Heart right ventricle (tissue), 16 donors: ENCODE measurements at regions not wholly inside any gene's neighbourhood (a gene's known extent, or its start where the extent isn't known, plus 50 kb on each side); places are given as distances from the start of the nearest gene placed in this dataset.

Source experiments
- ATAC-seq, 8 donors: fragments of 200-7000 bp; cut with Tn5 transposase; one replicate each; pipeline ENCODE4 v1.9.1; 2020; ENCODE audit warnings: mild to moderate bottlenecking in 8 of 8, moderate library complexity in 8 of 8, moderate number of reproducible peaks in 1 of 8
- DNase-seq, 2 donors: peaks; one replicate each; pipeline ENCODE4 v3.0.0-alpha.2; 2020
- H3K27ac ChIP-seq, 10 donors: fragments of 200-600 bp; sonication (generic) in 2 of 10; one replicate each; pipeline versions ENCODE4 v1.5.0 to v1.8.0; 2020 to 2022; ENCODE audit warnings: mild to moderate bottlenecking in 3 of 10
- H3K27me3 ChIP-seq, 7 donors: fragments of 200-600 bp; one replicate each; pipeline ENCODE4 v1.8.0; 2021 to 2022; ENCODE audit warnings: mild to moderate bottlenecking in 2 of 7
- H3K36me3 ChIP-seq, 9 donors: fragments of 200-600 bp; sonication (generic) in 1 of 9; one replicate each; pipeline versions ENCODE4 v1.5.0 to v1.8.0; 2020 to 2022; ENCODE audit warnings: mild to moderate bottlenecking in 2 of 9
- H3K4me1 ChIP-seq, 9 donors: fragments of 200-600 bp; sonication (generic) in 1 of 9; one replicate each; pipeline versions ENCODE4 v1.5.0 to v1.8.0; 2020 to 2022; ENCODE audit warnings: mild to moderate bottlenecking in 4 of 9
- H3K4me3 ChIP-seq, 10 donors: fragments of 200-600 bp; sonication (generic) in 2 of 10; one replicate each; pipeline versions ENCODE4 v1.5.0 to v1.8.0; 2020 to 2022; ENCODE audit warnings: mild to moderate bottlenecking in 7 of 10, moderate library complexity in 2 of 10
- H3K9me3 ChIP-seq, 11 donors: fragments of 200-600 bp in 10 of 11; sonication (generic) in 2 of 11; one replicate each; pipeline versions ENCODE4 v1.5.0 to v1.8.0; 2013 to 2022; ENCODE audit warnings: mild to moderate bottlenecking in 2 of 11, control low read depth in 1 of 11, moderate library complexity in 1 of 11
- WGBS, 2 donors: extraction: QIAGEN DNeasy Blood & Tissue Kit; methylation state at CpG; one replicate each; pipeline ENCODE4 v1.1.7; 2013; ENCODE audit warnings: inconsistent platforms in 1 of 2; 5-methylcytosine and 5-hydroxymethylcytosine counted together
- intact Hi-C, 10 donors: fragments of 100-400 bp; cut with DNase I; formaldehyde crosslinking; loops; one replicate each; pipeline versions ENCODE4 v1.11.1 to v1.14.2; 2022
- TF ChIP-seq, protein P1 (sequence below), 9 donors: fragments of 200-600 bp; sonication (generic) in 2 of 9; IDR thresholded peaks; one replicate each; pipeline versions ENCODE4 v1.5.0 to v1.8.0; 2021 to 2022; ENCODE audit warnings: antibody characterized with exemption in 9 of 9, mild to moderate bottlenecking in 5 of 9, moderate library complexity in 1 of 9
- donor health status: Arrhythmogenic right ventricular cardiomyopathy.
- donor health status: ischemic (EF 13 %, LVEDD 7.1; RV severe dilation, severe dysfunction).
- donor health status: healthy with polysubstance abuse.
- donor health status: DM: no; HTN: yes; CAD: no.
- donor health status: DM: no; HTN: no; CAD: no.
- donor health status: ischemic (EF 25% LVEDD 6.9; RV normal size, moderate dysfunction).
- donor health status: ischemic (EF 25% LVEDD 5.7; RV mildly dilated, moderate dysfunction).
- donor health status: healthy.
- donor health status: DM: yes; HTN: yes; CAD: no.
- donor health status: Ischemic cardiomyopathy.
- donor health status: ischemic (EF 35%, LVEDD 5.7; RV mildly dilated, moderate dysfunction).
- donor health status: nonischemic (EF 11% LVEDD 7.7; RV severe dilation, severe dysfunction).
- donor health status: DM: yes; HTN: yes; CAD: no.
- donor health status: PGD.
- donor health status: ischemic (EF 29% LVEDD 5.4; RV normal size, mild dysfunction).
- donor health status: nonischemic (EF 23%, LVEDD 6.1; RV moderate dilation, normal function).

DNA sequence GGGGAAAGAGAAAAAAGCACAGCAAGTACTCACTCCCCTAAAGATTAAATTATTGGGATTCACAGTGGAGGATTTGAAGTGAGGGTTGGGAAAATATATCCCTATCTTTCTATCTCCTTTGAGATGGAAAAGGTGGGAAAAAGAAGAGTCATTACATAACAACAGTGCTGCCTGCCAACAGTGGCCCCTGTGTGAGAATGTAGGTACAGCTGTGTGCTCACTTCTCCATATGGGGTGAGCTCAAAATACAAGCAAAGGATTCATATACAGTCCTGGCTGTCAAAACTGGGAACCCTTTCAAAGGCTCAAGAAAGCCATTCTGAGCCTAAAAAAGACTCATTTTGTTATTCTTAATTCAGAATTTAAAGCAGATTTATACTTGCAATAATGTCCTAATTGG is 458.5 kb downstream of the GPAM start:
- intact Hi-C loops, result no loop called here
- H3K27ac ChIP-seq, result no peak overlapping the region
- no peaks in the 10 kb centered on the region for H3K36me3 ChIP-seq
- H3K27me3 ChIP-seq, result no peaks in the 10 kb centered on the region
- TF ChIP-seq, protein P1, sequence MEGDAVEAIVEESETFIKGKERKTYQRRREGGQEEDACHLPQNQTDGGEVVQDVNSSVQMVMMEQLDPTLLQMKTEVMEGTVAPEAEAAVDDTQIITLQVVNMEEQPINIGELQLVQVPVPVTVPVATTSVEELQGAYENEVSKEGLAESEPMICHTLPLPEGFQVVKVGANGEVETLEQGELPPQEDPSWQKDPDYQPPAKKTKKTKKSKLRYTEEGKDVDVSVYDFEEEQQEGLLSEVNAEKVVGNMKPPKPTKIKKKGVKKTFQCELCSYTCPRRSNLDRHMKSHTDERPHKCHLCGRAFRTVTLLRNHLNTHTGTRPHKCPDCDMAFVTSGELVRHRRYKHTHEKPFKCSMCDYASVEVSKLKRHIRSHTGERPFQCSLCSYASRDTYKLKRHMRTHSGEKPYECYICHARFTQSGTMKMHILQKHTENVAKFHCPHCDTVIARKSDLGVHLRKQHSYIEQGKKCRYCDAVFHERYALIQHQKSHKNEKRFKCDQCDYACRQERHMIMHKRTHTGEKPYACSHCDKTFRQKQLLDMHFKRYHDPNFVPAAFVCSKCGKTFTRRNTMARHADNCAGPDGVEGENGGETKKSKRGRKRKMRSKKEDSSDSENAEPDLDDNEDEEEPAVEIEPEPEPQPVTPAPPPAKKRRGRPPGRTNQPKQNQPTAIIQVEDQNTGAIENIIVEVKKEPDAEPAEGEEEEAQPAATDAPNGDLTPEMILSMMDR (IDR thresholded peaks at IDR 0.05), result no peak
- no peak overlapping the region for H3K4me3 ChIP-seq
- no peak for ATAC-seq
- DNase-seq, result no peak
- H3K4me1 ChIP-seq, result no peaks in the 10 kb centered on the region
- peaks cover 0 to 7% (median 0%) of the 10 kb centered on the region in 11 donors for H3K9me3 ChIP-seq

DNA sequence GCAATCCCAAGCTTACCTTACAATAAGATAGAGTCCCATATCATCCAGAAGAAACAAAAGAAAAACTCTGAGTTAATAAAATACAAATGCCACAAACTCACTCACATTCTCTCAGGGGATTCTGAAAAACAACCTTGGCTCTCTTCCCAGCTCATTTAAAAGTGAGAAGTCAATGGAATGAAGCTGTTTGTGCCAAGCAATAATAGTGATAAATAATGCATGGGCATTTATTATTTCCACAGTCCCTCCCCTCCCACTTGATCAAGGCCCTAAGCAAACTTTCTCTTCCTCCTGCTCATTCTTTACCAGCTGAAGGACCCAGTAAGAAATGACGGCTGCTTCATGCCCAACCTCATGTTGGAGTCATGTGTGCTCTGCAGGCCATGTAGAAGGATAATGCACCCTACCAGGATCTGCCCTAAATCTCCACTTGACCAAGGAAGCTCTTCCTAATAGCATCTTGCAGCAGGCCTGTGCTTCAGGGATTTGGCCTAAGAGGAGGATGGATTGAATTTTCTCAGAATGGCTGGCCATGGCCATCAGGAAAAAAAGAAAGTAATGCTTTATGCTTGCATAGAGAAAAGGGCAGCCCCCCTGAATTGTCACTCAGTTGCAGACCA is 451.3 kb downstream of the GPAM start:
- Histone ChIP-seq H3K27me3 (peaks cover 0 to 4% (median 0%) of the 10 kb centered on the region in 7 donors), H3K36me3 (no peaks in the 10 kb centered on the region)

DNA sequence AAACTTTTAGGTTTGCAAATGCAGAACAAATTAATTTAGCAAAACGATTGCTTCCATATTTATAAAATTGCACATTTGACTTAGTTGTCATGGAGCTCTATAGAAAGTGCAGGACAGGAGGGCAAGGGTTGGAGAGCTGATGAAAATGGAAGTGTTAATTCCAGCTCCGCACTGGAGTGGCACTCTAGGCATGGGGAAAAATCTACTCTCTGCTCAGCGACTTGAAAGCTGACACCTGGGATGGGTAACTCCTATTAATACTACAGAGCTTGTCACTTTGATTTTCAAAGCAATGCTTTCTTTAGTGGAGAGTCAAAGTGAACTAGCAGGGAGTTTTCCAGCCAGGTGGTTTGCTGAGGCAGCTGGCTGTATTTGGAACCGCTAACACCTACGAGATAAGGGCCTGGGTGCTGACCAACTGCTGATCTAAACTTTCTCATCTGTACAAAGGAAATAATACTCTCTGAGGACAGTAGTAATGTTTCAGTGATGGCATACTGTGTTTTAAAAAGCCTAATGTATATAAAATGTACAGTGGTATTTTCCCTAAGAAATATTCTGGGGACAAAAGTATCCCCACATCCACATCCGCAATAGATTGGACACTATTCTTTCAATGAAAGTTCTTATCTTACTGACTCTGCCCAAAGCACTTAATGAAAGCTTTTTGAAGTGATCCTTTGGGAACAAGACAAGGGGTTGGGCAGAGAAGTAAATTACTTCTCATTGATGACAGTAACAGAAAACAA is 444.3 kb downstream of the GPAM start:
- no peak for DNase-seq
- H3K9me3 ChIP-seq, result no peaks in the 10 kb centered on the region
- no peaks in the 10 kb centered on the region for H3K36me3 ChIP-seq
- H3K27ac ChIP-seq, result no peak overlapping the region
- no peak for ATAC-seq
- 35 to 36% methylated on average over 6 of the region's 6 CpGs for WGBS, 2 donors
- intact Hi-C loops, result no loop called here
- H3K4me3 ChIP-seq, result no peak overlapping the region
- H3K4me1 ChIP-seq, result no peaks in the 10 kb centered on the region
- peaks cover 0 to 7% (median 0%) of the 10 kb centered on the region in 7 donors for H3K27me3 ChIP-seq
- TF ChIP-seq, protein P1 (IDR thresholded peaks at IDR 0.05), result no peak

More for the DNA sequence above, 451.3 kb downstream of the GPAM start:
- H3K9me3 ChIP-seq, result peaks cover 0 to 7% (median 0%) of the 10 kb centered on the region in 11 donors
- H3K27ac ChIP-seq, result no peak overlapping the region
- WGBS, 2 donors, result 82 to 85% methylated on average over 1 of the region's 1 CpG
- no peak for DNase-seq
- intact Hi-C loops, result no loop called here
- H3K4me1 ChIP-seq, result no peaks in the 10 kb centered on the region
- no peak overlapping the region for H3K4me3 ChIP-seq
- ATAC-seq, result no peak
- TF ChIP-seq, protein P1 (IDR thresholded peaks at IDR 0.05), result no peak

DNA sequence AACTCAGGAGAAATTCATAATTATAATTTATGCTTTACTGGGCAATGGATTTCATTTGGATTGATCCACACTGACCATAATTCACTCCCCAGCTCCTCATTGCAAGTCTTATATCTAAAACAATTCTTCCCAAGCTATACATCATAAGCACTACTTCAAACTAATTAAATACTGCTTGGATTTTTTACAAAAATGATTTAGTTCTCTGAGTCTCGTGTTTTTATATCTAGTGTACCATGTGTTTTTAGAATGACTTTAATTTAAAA is 443.8 kb downstream of the GPAM start:
- ATAC-seq, result no peak
- Histone ChIP-seq H3K27ac (no peak overlapping the region), H3K4me3 (no peak overlapping the region), H3K36me3 (no peaks in the 10 kb centered on the region), H3K27me3 (peaks cover 0 to 7% (median 0%) of the 10 kb centered on the region in 7 donors), H3K9me3 (no peaks in the 10 kb centered on the region), H3K4me1 (no peaks in the 10 kb centered on the region)
- no peak for DNase-seq
- TF ChIP-seq, protein P1 (IDR thresholded peaks at IDR 0.05), result no peak
- 49 to 59% methylated on average over 1 of the region's 1 CpG for WGBS, 2 donors
- intact Hi-C loops, result no loop called here
